SW 1271 (cell line): ENCODE measurements at regions not wholly inside any gene's neighbourhood (a gene's known extent, or its start where the extent isn't known, plus 50 kb on each side); places are given as distances from the start of the nearest gene placed in this dataset.

Experiments used
- DNase-seq, 2 experiments: peaks; one replicate each; lab custom pipeline; 2025; lab: John Stamatoyannopoulos, UW

DNA sequence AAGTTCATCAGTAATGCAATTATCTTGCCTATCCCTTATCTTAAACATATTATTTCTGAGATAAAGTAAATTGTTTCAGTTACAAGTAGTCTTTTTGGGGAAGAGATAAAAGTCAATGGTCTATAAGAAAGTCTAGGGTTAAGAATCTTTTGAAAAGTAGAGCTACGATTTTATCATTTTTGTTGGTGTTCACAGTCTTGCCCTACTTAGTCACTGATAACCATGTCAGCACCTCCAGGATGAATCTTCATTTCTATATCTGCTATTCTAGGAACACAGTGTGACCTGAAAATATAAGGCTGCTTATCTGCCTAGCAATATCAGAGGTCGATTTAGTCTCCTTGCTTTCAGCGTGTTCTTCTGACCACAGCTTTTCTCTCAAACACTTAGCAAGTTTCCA, 1676.5 kb upstream of the PRR20A start:
- DNase-seq, result no peak

DNA sequence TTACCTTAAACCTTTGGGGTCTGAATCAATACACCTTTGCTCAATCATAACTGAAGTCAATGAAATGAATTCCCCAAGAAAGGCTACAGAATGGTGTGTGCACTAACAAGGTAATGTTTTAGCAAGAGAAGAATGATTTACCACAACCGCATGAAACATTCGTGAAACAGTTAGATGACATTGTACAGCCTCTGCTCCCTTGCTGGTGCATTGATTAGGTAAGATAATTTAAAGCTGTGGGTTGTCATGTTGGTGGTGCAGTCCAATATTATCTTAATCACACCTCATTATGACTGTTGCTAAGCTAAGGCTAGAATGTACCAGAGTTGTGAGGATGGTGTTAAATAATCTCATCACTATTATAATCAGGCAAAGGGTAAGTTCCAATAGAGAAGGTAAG, 1673.2 kb upstream of the PRR20A start:
- no peak for DNase-seq

DNA sequence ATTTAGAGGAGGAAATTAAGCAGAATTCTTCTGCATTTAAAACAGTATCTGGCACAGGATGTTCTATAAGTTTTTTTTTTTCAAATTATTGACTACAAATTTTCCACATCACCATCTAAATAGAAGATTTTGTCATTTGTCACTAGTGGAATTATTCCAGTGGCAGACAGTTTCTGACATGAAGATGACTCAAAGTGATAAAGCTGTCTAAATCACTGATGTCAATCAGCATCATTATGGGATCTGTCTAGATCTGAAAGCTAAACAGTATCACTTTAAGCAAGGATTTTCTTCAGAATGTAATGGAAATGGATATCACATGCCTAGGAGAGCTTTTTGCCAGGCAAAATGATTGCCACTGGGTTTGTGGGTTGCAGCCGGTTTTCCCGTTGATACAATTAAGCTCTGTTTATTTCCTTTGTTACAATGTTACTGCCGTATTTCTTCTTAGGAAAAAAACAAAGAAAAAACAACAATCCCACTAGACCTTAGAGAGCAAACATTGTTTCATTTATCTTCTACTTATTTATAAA, 1657.0 kb upstream of the PRR20A start:
- no peak for DNase-seq

DNA sequence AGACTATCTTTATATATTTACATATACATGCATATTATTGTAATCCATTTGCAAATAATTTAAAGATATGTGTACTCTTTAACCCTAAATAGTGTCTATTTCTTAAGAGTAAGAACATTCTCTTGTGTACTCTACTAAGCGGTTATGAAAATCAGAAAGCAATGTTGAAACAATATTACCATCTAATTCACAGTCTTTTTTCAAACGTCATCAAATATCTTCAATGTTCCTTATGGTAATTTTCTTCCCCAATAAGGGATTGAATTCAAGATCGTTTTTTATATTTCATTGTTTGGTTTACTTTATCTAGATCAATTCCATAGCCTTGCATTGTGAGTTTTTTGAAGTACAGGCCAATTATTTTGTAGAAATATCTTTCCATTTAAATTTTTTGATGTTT, 1647.4 kb upstream of the PRR20A start:
- no peak for DNase-seq

DNA sequence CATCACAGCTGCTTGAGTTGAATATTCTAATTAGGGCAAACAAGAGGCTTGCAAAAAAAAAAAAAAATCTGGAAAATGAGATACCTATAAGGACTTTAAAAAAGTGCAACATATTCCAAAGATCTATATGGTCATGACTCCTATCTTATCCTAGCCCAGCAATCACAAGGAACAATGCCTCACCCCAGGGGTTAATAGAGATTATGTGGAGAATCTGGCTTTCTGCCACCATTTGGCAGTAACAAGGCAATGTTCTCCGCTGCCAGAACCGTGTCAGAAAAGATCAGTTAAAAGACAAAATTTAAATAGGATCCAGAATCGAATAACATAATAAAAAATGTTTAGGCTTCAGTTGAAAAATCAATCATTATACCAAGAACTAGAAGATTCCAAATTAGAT, 1643.2 kb upstream of the PRR20A start:
- no peak for DNase-seq

DNA sequence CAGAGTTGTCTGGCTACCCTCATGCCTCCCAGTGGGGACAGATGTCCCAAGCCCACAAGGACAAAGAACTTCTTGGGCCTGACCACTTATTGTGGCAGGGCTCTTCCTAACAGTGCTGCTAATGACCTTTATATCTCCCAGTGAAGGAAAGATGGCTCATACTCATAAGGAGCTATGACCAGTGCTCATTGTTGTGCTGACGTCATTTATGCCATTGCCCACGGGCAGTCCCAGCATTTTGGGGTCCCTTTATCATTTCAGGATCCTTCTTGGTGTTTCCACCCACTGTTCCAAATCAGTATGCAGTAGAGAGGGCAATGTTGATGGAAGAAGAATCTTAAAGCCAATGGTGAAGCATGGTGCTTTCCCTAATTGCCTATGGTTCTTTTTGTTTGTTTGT, 1640.0 kb upstream of the PRR20A start:
- no peak for DNase-seq

DNA sequence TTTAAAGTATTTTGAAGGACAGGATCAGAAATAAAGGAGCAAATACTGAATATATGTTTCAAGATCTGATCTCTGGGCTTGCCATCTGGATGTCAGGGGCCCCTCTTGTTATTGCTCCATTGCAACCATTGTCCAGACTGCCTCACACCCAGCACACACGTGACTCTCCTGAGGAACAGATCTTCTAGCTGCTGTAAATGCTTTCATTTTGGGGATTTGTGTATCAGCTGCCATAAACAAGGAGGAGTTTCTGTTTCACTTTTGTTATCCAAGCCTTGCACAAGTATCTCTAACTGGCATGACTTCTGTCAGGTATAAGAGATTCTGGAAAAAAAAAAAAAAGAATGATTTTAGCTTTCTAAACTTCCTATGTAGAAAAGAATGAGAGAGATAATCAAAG, 1624.1 kb upstream of the PRR20A start:
- DNase-seq, result no peak

DNA sequence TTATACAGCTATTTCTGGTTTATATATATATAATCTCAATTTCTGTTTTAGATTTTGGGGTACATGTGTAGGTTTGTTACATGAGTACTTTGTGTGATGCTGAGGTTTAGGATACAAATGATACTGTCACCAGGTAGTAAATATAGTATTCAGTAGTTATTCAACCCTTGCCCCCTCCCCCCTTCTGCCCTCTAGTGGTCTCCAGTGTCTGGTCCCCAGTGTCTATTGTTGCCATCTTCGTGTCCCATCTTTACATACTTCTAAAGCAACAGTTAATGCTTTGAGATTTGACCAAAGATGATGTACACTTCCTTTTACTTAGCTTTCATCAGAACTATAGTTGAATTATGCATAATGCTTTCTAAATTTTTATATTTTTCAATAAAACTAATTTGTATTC, 1623.4 kb upstream of the PRR20A start:
- no peak for DNase-seq

DNA sequence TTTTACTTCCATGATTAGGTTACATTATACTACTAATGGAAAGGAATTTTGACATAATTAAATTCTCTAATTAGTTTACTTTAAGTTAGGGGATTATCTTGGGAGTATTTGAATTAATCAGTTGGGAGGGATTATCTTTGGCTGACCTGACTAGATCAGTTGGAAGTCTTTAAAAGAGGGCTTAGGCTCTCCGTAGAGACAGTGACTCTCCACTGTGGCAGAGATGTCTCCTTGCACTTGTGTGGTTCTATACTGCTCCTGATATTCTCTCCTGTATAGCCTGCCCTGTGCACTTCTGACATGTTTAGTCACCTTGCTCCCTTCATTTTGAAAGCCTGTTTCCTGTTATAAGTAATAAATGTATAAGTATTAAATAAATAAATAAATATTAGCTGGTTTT, 1612.3 kb upstream of the PRR20A start:
- DNase-seq, result no peak

DNA sequence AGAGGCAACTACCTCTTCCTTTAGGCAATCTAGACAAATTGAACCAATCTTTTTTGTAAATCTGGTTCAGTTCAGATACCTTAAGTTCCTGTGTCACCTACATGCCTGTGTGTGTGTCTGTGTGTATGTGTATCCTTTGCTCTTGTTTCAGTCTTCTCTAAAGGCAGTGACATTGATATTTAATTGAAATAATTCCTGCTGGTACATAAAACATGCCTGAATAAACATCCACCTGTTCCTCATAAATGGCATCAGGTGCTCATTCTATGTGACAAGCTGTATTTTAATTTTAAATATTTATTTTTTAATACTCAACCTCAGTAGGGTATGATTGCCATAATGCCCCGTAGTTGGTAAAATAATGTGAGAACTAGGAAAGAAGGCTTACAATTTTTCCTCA, 1606.4 kb upstream of the PRR20A start:
- no peak for DNase-seq

DNA sequence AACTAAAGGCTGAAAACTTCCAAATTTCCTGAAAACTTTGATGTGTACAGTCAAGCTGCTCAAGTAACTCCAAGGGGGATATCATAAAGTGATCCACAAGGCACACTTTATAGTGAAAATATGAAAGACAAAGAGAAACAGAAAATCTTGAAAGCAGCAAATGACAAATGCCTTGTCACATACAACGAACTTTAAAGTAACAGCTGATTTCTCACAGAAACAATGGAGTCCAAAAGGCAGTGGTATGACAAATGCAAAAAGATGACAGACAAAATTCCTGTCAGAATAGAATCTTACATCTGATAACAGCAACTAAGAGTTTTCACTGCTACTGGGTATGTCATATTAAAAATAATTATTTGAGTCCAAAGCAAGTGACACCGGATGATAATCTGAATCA, 1602.3 kb upstream of the PRR20A start:
- no peak for DNase-seq

DNA sequence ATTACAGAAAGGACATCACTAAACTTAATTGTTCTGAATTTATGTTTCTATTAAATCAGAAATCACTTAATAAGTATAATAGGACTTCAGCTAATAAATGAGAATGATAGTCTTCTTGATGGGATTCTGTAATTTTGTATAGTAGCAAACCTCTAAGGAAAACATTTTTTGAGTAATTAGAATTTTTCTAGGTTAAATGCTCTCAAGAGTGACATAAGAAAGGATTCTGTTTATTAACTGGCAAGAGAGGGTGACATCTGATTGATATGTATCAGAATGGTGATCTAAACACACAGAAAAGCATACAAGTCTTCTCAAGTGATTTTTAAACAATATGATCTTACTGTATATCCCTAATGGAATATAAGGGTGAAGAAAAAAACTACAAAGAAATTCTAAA, 1597.7 kb upstream of the PRR20A start:
- no peak for DNase-seq

DNA sequence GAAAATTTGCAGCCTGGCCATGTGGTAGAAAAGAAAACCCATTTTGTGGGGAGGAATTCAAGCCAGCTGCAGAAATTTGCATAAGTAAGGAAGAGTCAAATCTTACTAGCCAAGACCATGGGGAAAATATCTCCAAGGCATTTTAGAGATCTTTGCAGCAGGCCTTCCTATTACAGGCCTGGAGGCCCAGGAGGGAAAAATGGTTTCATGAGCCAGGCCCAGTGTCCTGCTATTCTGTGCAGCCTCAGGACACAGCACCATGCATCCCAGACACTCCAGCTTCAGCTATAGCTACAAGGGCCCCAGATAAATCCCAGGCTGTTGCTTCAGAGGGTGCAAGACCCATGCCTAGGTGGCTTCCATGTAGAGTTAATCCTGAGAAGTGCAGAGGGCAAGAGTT, 1590.1 kb upstream of the PRR20A start:
- DNase-seq, result no peak

DNA sequence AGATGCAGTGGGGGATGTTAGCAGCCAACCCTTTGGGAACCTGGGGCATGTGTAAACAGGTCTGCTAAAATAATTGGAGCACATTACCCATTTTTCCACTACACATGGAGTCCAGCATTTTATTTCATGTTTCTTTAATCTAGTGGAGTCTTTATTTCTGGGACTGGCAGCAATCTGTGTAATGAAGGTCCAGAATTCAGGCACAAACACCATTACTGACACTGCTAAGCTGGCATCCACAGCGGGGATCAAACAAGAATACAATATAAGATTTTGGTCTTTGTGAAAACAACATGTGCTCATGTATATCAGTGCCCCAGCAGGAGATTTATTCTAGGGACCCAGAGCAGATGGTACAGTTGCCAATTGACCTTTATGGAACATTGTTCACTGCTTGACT, 1587.0 kb upstream of the PRR20A start:
- DNase-seq, result no peak

DNA sequence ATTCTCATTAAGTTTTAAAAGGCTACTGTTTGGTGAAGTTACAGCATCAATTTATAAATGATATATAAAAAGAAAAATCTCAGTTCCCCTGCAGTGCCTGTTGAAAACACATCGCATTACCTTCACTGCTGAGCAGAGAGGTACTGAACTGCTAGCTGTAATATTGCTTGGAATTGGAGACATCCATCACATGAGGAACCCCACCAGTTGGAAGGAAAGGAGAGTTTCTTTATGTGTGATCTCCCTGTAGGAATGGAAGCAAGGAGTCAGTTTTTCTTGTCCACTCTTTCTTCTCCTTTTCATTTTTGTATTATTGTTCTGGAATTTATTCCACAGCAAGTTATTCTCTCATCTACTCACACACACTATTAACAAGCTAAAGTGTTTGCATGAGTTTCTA, 1586.0 kb upstream of the PRR20A start:
- no peak for DNase-seq

DNA sequence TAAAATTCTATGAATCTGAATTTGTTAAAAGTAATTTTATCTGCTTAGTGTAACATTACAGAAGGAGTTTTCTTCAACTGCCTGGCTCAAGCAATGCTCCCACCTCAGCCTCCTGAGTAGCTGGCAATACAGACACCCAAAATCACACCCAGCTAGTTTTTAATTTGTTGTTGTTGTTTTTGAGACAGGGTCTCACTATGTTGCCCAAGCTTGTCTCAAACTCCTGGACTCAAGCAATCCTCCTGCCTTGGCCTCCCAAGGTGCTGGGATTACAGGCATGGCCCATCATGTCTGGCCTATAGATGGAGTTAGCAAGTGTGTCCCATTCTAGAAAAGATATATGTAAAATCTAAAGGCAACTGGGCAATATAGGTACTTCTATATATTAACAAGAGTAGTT, 1580.4 kb upstream of the PRR20A start:
- DNase-seq, result no peak

DNA sequence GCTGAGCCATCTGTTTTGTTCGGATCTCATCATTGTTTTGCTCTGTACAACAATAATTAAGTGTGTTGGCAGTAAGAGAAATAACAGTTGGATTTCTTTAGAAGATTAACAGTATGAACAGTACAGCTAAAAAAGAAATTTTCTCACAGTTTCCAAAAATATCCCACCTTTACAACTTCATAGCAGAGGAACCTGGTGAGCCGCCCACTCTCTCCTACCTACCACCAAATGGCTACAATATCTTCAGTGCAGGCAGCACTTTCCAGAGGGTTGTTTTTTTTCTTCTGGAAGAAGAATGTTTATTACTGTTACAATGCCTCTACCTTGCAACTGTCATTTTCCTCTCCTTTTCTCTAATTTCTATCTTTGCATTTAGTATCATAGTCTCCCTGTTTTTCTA, 1577.5 kb upstream of the PRR20A start:
- DNase-seq, result no peak

DNA sequence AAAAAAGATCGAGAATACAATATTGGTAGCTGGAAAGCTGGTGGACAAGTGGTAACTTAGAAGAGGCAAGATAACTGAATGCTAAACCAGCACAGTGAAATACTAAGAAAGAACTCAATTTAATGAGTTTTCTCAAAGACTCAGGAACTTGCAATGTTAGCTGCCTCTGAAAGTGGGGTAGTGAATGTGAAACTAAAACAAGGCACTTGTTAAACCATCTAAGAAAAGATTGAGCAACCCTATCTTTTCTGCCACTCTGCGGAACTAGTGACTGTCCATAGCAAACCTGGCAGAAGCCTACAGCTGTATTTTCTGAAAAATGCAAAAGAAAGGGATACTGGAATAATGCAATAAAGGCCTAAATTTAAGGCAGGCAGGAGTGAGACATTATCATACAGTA, 1574.4 kb upstream of the PRR20A start:
- no peak for DNase-seq

DNA sequence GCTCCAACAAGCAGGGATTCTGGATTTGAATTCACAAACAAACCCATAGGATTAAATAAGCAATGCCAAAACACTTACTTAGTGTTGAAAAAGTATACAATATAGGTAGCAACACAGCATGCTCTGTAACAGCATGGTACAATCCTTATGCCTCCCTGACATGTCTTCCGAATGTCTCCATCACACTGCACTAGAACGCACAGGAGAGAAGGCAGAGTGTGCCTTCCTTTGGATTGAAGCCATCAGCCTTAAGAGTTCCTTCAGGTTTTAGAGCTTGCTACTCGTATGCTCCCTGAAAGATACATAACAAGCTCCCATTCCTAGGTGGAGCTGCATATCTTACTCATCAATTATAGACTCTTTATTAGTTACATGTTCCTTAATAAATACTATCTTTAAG, 1573.9 kb upstream of the PRR20A start:
- no peak for DNase-seq

DNA sequence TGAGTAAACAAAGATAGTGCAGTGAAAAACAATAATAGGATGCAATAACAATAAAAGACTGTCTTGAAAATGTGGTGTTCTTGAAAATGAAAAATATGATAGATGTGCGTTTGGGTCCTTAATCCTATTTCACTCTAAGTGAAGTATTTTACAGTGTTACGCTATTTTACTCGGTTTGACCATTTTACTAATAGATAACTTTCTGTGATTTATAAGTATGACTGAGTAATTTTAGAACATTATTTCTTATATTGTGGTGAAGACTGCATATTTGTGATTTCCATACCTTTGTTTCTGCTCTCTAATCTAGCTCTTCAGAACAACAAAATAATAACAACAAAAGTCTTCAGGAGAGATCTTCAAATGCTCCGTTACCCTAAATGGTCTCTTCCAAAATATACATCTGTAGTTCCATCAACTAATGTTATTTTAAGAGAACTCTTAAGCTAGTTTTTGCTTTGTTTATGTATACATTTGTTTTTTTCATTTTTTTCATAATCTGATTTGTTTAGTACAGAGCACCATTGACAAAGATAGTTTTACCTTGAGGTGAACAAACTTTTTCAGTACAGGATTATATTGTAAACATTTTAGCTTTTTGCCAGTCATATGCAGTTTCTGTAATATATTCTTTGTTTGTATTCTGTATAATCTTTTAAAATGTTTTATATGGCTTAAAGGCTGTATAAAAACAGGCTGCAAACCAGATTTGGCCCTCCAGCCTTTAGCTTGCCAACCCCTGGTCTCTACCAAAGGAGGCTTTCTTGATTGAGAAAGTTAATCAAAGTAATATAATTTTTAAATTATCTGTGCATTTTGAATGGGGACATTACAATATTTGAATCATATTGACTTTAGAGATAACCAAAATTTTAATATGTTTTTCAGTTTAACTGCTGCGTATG, 1572.7 kb upstream of the PRR20A start:
- no peak for DNase-seq

DNA sequence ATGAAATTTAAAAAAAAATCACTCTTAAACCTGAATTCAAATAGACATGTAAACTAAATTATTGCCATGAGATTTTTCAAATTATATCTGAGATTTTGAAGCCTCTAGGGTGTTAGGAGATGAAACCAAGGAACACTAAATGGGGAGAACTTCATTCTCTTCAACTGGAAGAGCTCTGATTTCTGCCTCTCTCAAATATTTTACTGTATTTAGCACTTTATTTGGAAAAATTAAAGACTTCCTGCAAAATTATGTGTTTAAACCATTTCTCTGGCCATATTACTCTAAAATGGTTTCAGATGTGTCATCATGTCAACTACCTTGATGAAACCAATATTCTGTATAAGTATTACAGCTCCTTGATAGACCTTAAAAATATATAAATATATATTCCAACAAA, 1571.6 kb upstream of the PRR20A start:
- DNase-seq, result no peak

DNA sequence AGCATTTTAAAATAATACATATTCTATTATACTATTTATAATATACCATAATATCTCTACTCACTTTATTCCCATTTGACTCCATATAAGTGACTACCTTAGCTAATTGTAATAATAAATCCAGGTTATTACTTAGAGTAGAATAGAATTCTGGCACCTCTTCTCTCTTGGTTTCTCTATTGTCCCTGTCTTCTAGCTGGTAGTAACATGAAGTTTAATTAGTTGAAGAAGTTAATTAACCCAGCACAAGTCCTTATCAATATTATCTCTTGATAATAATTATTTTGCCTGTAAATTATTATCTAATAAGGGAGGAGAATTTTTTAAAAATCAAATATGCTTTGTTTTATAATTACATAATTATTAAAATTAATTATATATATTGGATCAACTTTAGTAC, 1571.2 kb upstream of the PRR20A start:
- DNase-seq, result no peak

DNA sequence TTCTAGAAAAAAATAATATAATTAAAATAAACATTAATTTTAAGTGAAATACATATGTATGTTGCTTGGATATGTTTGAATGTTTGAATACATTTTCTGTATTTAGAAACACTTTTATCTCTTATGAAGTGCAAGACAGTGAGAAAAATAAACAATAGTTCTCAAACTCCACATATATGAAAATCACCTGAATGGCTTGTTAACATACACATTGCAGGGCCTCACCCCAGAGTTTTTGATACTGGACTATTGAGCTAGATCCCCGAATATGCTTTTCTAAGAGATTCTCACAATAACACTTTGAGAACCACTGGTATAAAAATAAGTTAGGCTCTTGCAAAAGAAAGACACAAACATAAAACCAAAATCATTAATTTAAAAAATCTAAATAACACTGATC, 1570.3 kb upstream of the PRR20A start:
- DNase-seq, result no peak

DNA sequence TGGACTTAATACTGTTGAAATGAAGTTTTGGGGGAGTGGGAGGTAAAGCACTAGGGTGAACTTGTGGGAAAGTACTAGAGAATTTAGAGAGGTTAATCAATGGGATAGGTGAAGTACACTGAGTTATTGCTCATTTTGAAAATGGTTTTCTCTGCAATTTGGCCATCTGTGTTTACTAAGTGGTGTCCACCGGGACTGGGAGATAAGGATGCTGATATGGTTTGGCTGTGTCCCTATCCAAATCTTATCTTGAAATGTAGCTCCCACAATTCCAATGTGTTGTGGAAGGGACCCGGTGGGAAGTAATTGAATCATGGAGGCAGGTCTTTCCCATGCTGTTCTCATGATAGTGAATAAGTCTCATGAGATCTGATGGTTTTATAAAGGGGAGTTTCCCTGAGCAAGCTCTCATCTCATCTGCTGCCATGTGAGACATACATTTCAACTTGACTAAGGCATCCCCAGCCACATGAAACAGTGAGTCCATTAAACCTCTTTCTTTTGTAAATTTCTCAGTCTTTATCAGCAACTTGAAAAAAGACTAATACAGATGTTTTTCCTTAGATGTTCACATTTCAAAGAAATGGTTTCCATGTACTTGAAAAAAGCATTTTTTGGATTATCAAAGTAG, 1569.4 kb upstream of the PRR20A start:
- DNase-seq, result no peak
